ENCODE measurements at regions not wholly inside any gene's neighbourhood (a gene's known extent, or its start where the extent isn't known, plus 50 kb on each side); places are given as distances from the start of the nearest gene placed in this dataset.

GRCh38 chr12:75766263-75767160 is 255.1 kb upstream of the KRR1 start:
- ATAC-seq: no peak
- intact Hi-C loops (cut with DNase I): no loop called here
- WGBS, 2 donors: 89 to 98% methylated on average over 3 of the region's 3 CpGs
- TF ChIP-seq POLR2A (IDR thresholded peaks at IDR 0.05) (no peak), CTCF (IDR thresholded peaks at IDR 0.05) (no peak)
- no peak for DNase-seq
- Histone ChIP-seq H3K9me3 (no peaks in the 10 kb centered on the region), H3K4me1 (peaks cover 5% of the 10 kb centered on the region), H3K36me3 (replicated peaks in 1 of 2; ENCODE audit: insufficient read depth in 1 of 2, low read depth in 2 of 2) (no peaks in the 10 kb centered on the region), H3K27ac (no peak overlapping the region), H3K4me3 (no peak overlapping the region), H3K27me3 (no peaks in the 10 kb centered on the region)

GRCh38 chr12:75765170-75766059 is 254.0 kb upstream of the KRR1 start:
- ATAC-seq: no peak
- Histone ChIP-seq H3K27me3 (no peaks in the 10 kb centered on the region), H3K27ac (no peak overlapping the region), H3K9me3 (no peaks in the 10 kb centered on the region), H3K36me3 (replicated peaks in 1 of 2; ENCODE audit: insufficient read depth in 1 of 2, low read depth in 2 of 2) (no peaks in the 10 kb centered on the region), H3K4me3 (no peak overlapping the region), H3K4me1 (peaks cover 5% of the 10 kb centered on the region)
- TF ChIP-seq POLR2A (IDR thresholded peaks at IDR 0.05) (no peak), CTCF (IDR thresholded peaks at IDR 0.05) (no peak)
- DNase-seq: no peak
- 79 to 83% methylated on average over 3 of the region's 3 CpGs for WGBS, 2 donors
- intact Hi-C loops (cut with DNase I): no loop called here

- no peaks in the 10 kb centered on the region for H3K9me3 ChIP-seq
- H3K4me3 ChIP-seq: no peak overlapping the region
- peaks cover 5% of the 10 kb centered on the region for H3K4me1 ChIP-seq
- WGBS, 2 donors: 69 to 71% methylated on average over 5 of the region's 5 CpGs
- H3K27me3 ChIP-seq: no peaks in the 10 kb centered on the region
- ATAC-seq (no peak), DNase-seq (no peak)
- TF ChIP-seq POLR2A (IDR thresholded peaks at IDR 0.05) (no peak), CTCF (IDR thresholded peaks at IDR 0.05) (no peak)
- H3K27ac ChIP-seq: no peak overlapping the region
- intact Hi-C loops (cut with DNase I): no loop called here
- no peaks in the 10 kb centered on the region for H3K36me3 ChIP-seq (replicated peaks in 1 of 2; ENCODE audit: insufficient read depth in 1 of 2, low read depth in 2 of 2)
These were observed 252.9 kb upstream of the KRR1 start for GRCh38 chr12:75764091-75764841.

GRCh38 chr12:75760573-75761294 is 249.3 kb upstream of the KRR1 start:
- no peak for ATAC-seq

More at GRCh38 chr12:75760573-75761294, 249.3 kb upstream of the KRR1 start:
- TF ChIP-seq CTCF (IDR thresholded peaks at IDR 0.05): no peak
- no peak for TF ChIP-seq POLR2A (IDR thresholded peaks at IDR 0.05)
- no peaks in the 10 kb centered on the region for H3K36me3 ChIP-seq (replicated peaks in 1 of 2; ENCODE audit: insufficient read depth in 1 of 2, low read depth in 2 of 2)
- WGBS, 2 donors: 84% methylated on average over 7 of the region's 7 CpGs
- no peak for DNase-seq
- H3K9me3 ChIP-seq: no peaks in the 10 kb centered on the region
- intact Hi-C loops (cut with DNase I): no loop called here
- H3K27me3 ChIP-seq: no peaks in the 10 kb centered on the region
- H3K4me3 ChIP-seq: no peak overlapping the region
- H3K27ac ChIP-seq: no peak overlapping the region
- H3K4me1 ChIP-seq: peaks cover 5% of the 10 kb centered on the region

All from body of pancreas (tissue), 4 donors.